GM18502 (cell line): ENCODE measurements at regions not wholly inside any gene's neighbourhood (a gene's known extent, or its start where the extent isn't known, plus 50 kb on each side); places are given as distances from the start of the nearest gene placed in this dataset.

Source experiments
- ATAC-seq: cut with Tn5 transposase; IDR thresholded peaks from one replicate; pipeline ENCODE4 v1.9.1; 2021; ENCODE audit warnings: mild to moderate bottlenecking; ENCODE audit not compliant: unreplicated experiment, poor library complexity

DNA sequence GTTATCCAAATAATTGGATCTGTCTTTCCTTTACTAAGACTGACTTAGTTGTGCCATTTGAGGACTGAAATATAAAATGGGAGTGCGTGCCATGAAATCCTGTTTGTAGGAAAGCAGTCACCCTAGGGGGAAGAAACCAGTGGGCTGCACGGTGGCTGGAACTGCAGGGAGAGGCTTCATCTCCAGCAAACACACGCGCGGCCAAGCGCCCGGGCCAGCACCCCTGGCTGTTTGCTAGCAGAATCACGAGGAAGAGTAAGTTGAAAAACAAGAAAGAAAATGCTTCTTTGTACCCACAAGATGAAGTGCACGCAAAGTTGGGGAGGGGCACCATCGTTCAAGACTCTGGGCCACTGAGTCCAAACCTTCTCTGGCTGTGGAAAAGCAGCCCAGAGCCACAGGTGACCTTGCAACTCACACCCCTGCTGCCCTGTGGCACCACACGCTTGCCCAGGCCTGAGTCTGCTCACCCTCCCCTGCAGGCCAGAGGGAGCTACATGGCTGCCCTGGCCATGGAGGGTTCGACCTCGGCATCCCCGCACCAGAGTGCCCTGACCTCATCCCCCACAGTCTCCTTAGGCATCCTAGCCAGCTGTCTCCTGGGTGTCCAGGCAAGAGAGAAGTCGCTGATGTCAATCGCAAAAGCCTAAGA lies 55.2 kb downstream of the IRX2 start:
- ATAC-seq = no peak

DNA sequence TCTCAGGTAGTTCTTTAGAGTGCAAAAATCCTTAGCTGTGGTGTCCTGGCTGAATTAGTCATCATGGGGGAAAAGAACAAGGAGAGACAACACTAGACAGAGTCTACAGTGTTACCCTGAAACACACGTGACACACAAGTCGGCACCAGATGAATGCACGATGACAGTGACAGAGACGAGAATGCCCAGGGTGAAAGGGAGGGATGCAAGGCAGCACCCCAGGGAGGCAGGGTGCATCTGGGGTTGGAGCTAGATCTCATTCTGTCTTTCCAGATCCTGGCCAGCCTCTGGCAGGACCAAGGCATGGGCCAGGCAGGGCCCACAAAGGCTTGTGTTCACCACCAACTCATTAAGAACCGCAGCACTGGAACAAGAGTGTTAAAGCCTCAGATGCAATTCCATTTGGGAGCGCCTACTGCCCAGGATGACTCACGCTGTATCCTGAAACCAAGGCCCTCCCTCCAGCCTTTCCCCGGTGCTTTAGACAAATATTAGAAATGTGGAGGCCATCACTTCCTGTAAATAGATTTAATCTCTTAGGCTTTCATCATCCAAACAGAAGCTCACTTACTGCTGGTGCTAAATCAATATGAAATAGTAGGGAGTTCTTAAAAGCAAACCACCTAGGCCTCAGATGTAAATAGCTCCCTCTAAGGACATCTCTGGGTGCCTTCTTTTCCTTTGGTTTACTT lies 56.1 kb downstream of the IRX2 start:
- ATAC-seq = no peak

DNA sequence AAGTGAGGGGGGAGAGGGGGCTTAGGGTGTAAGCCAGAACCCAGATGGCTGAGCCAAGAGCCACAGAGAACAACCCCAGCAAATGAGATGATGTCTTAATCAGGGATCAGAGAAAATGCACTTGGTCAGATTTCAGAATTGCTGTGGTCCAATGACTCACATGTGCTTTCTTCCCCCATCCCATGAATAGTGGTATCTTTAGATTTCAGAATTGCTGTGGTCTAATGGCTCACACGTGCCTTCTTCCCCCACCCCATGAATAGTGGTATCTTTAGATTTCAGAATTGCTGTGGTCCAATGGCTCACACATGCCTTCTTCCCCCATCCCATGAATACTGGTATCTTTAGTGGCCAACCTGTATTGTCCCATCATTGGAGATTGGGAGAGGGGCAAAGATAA lies 59.9 kb downstream of the IRX2 start:
- no peak for ATAC-seq

DNA sequence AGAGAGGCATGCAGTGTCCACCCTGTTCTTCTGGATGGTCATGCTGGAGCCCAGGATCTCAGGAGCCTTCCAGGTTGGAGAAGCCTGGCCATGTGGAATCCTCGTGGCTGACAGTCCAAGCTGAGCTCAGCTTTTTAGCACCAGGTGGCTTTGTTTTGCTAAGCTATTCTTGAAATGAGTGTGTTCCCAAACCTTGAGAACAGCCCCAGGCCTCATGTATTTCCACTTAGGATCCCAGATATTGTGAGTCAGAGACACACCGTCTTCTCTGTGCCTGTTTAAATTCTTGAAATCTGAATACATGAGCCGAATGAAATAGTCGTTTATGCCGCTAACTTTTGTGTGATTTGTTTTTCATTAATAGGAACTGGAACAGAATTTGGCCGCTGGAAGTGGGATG lies 61.2 kb downstream of the IRX2 start:
- ATAC-seq = no peak

DNA sequence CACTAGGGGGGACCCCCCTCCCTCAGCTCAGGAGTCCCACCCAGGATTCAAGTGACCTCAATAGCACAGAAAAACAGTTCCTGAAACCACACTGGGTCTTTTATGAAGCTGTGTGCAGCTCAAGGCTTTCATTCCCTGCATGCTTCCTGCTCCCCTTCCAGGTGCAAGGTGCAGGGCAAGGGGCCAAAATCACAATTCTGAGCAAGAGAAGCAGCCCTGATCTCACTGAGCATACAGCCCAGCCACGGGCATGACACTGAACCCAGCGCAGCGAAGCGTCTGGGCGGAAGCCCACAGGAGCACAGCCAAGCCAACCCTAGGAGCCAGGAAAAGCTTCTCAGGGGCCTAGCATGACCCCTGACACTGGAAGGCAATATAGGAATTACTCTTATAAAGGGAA lies 62.9 kb downstream of the IRX2 start:
- no peak for ATAC-seq

DNA sequence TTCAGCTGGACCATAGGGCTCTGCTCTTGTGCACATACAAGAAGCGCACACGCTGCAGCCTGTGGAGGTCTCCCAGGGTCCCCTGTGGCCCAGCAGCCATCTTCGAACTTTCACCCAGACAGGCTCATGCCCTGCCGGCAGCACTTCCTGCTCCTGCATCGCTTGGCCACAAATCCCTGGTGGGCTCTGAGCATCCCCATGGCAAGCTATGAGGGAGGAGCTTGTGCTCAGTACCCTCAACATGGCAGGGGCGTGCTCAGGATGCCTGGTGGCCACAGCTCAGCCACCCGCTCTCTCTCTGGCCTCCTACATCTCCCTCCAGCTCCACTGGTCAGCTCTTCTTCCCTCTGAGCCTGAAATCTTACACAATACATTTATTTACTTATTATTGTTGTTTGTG lies 63.7 kb downstream of the IRX2 start:
- ATAC-seq = no peak

GRCh38 chr5:2686321-2687124 lies 65.0 kb downstream of the IRX2 start:
- ATAC-seq = no peak

GRCh38 chr5:2685651-2686272 lies 65.7 kb downstream of the IRX2 start:
- ATAC-seq = no peak

DNA sequence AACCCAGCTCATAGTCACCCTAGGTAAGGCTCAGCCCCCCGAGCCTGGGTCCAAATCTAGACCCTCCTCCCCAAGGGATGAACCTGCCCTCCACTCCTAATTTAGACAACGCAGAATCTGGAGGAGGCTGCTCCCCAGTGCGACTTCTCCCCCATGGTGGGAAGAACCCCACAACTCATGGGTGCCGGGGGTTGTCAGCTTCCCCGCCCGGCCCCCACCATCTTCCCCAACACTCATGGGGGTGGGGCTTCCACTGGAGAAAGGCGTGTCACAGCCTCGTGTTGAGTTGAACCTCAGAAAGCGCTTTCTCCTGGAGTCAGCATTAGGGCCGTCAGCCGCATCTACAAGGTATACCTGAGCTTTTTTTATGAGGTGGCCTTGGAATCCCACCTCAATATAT lies 66.9 kb downstream of the IRX2 start:
- ATAC-seq = no peak

DNA sequence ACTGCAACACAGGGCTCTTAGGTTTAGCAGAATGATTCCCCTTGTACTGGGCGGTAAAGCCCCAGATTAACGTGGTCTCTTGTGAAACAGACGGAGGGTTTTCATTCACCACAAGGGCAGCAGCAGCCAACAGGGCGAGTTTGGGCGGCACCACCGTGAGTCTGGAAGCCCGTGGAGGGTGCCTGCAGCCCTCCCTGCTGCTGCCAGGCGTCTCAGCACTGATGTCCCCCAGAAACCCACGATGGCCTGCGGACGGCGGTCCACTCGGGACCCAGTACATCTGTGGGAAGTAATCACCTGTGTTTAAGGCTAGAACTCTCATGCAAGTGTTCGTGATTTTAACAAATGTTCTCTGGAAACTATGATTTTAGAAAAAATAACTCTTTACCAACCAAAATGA lies 67.8 kb downstream of the IRX2 start:
- no peak for ATAC-seq

GRCh38 chr5:2681476-2681875 lies 70.0 kb downstream of the IRX2 start:
- no peak for ATAC-seq

GRCh38 chr5:2680979-2681378 lies 70.5 kb downstream of the IRX2 start:
- ATAC-seq = no peak

GRCh38 chr5:2677689-2678088 lies 73.8 kb downstream of the IRX2 start:
- ATAC-seq = no peak

DNA sequence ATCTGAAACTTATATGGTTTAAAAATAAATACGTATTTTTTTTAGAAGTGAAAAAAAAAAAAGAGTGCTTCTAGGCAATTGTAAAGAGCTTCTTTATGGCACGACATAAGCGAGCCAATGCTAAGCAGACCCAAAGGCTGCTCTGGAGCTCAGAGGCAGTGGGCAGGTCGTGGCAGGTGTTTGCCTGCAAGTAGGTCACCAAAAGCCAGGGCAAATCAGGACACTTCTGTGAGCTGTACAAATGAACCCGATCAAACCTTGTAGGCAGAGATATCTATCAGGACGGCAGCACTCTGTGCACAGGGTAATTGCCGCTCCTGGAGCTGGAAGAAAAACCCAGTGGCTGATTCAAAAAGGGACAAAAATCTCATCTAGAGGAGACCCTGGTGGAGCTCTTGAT lies 75.9 kb downstream of the IRX2 start:
- no peak for ATAC-seq

DNA sequence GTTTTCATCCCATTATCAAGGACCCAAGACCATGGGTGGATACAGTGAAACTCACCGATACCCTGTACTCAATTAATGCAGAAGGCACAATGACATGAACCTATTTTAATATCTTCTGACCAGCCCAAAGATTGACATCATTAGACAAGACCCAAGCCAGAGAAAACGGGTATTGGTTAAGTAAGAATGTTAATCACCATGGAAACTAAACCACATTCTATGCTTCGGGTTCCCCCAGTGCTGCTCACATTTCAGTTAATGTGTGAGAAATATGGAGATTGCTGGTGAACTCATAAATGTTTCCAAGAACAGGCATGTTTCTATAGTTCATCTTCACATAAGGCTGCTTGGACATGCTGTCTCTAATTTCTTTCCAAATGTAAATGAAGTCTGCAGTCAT lies 77.0 kb downstream of the IRX2 start:
- no peak for ATAC-seq

- ATAC-seq = no peak
Observed at GRCh38 chr5:2670940-2671339, 80.5 kb downstream of the IRX2 start.

- no peak for ATAC-seq
Observed at GRCh38 chr5:2669913-2670312, 81.6 kb downstream of the IRX2 start.

GRCh38 chr5:2669259-2669658 lies 82.2 kb downstream of the IRX2 start:
- ATAC-seq = no peak

GRCh38 chr5:2666081-2666480 lies 85.4 kb downstream of the IRX2 start:
- no peak for ATAC-seq

GRCh38 chr5:2663489-2663888 lies 88.0 kb downstream of the IRX2 start:
- no peak for ATAC-seq

- ATAC-seq = no peak
Observed at GRCh38 chr5:2660315-2660714, 91.2 kb downstream of the IRX2 start.
